ENCODE measurements at regions not wholly inside any gene's neighbourhood (a gene's known extent, or its start where the extent isn't known, plus 50 kb on each side); places are given as distances from the start of the nearest gene placed in this dataset.
"Not testable (repeated sequence)": the region's sequence is repeated elsewhere in the genome, so short reads cannot be mapped to it uniquely, and the experiment has no call there.

- no peaks in the 10 kb centered on the region for H3K79me2 ChIP-seq (ENCODE audit: insufficient read depth, low read length)
- H3F3A ChIP-seq (ENCODE audit: low read depth) = no peaks in the 10 kb centered on the region
- no peaks in the 10 kb centered on the region for H3K27me3 ChIP-seq (ENCODE audit: insufficient read depth, low read length, poor library complexity, severe bottlenecking)
- no peak overlapping the region for H3K4me2 ChIP-seq (ENCODE audit: low read depth, low read length, poor library complexity, severe bottlenecking)
- H2AFZ ChIP-seq (ENCODE audit: low read length) = no peak overlapping the region
- H3K9me2 ChIP-seq (replicated peaks; ENCODE audit: low read depth, low read length) = 0 out of 2 replicates have a peak, but pooled peaks cover 4% of the 10 kb centered on the region
- no peak overlapping the region for H3K9ac ChIP-seq (ENCODE audit: low read depth, low read length, poor library complexity, severe bottlenecking)
- no peaks in the 10 kb centered on the region for H3K9me3 ChIP-seq (ENCODE audit: insufficient read depth, low read depth, low read length)
- H3K4me3 ChIP-seq (ENCODE audit: low read length, poor library complexity, severe bottlenecking) = no peak overlapping the region
- H3K4me1 ChIP-seq (ENCODE audit: insufficient read depth, low read length, poor library complexity, severe bottlenecking) = peaks cover 4% of the 10 kb centered on the region
- no peaks in the 10 kb centered on the region for H3K36me3 ChIP-seq (ENCODE audit: insufficient read depth, low read length)
- TF ChIP-seq EZH2phosphoT487 (IDR thresholded peaks at IDR 0.05; ENCODE audit: borderline replicate concordance) (no peak), CTCF (conservative IDR thresholded peaks at IDR 0.05; ENCODE audit: low read length) (no peak)
- no peaks in the 10 kb centered on the region for H4K20me1 ChIP-seq (ENCODE audit: insufficient read depth, low read length, poor library complexity, severe bottlenecking)
Measured at GRCh38 chr7:32648408-32649156, 153.3 kb downstream of the AVL9 start.

- H2AFZ ChIP-seq (ENCODE audit: low read length); H3K4me2 ChIP-seq (ENCODE audit: low read depth, low read length, poor library complexity, severe bottlenecking); H3K9me2 ChIP-seq (replicated peaks; ENCODE audit: low read depth, low read length); H3K79me2 ChIP-seq (ENCODE audit: insufficient read depth, low read length); H4K20me1 ChIP-seq (ENCODE audit: insufficient read depth, low read length, poor library complexity, severe bottlenecking); H3F3A ChIP-seq (ENCODE audit: low read depth); H3K27me3 ChIP-seq (ENCODE audit: insufficient read depth, low read length, poor library complexity, severe bottlenecking); H3K36me3 ChIP-seq (ENCODE audit: insufficient read depth, low read length); H3K9me3 ChIP-seq (ENCODE audit: insufficient read depth, low read depth, low read length); H3K4me1 ChIP-seq (ENCODE audit: insufficient read depth, low read length, poor library complexity, severe bottlenecking); H3K9ac ChIP-seq (ENCODE audit: low read depth, low read length, poor library complexity, severe bottlenecking); H3K4me3 ChIP-seq (ENCODE audit: low read length, poor library complexity, severe bottlenecking): not testable (repeated sequence)
Measured at GRCh38 chr7:32645255-32645654, 150.0 kb downstream of the AVL9 start.

GRCh38 chr7:32643194-32643593 is 147.9 kb downstream of the AVL9 start:
- H2AFZ ChIP-seq (ENCODE audit: low read length) = no peak overlapping the region
- H3K9me3 ChIP-seq (ENCODE audit: insufficient read depth, low read depth, low read length) = no peaks in the 10 kb centered on the region; the same call in 1 of the 2 replicates
- no peaks in the 10 kb centered on the region for H4K20me1 ChIP-seq (ENCODE audit: insufficient read depth, low read length, poor library complexity, severe bottlenecking)
- H3K4me3 ChIP-seq (ENCODE audit: low read length, poor library complexity, severe bottlenecking) = no peak overlapping the region
- H3K4me1 ChIP-seq (ENCODE audit: insufficient read depth, low read length, poor library complexity, severe bottlenecking) = peaks cover 13% of the 10 kb centered on the region
- H3K9me2 ChIP-seq (replicated peaks; ENCODE audit: low read depth, low read length) = 0 out of 2 replicates have a peak, but pooled peaks cover 4% of the 10 kb centered on the region
- TF ChIP-seq EZH2phosphoT487 (IDR thresholded peaks at IDR 0.05; ENCODE audit: borderline replicate concordance) (no peak), CTCF (conservative IDR thresholded peaks at IDR 0.05; ENCODE audit: low read length) (no peak)
- no peaks in the 10 kb centered on the region for H3K27me3 ChIP-seq (ENCODE audit: insufficient read depth, low read length, poor library complexity, severe bottlenecking)
- no peaks in the 10 kb centered on the region for H3F3A ChIP-seq (ENCODE audit: low read depth)
- H3K4me2 ChIP-seq (ENCODE audit: low read depth, low read length, poor library complexity, severe bottlenecking) = no peak overlapping the region
- H3K79me2 ChIP-seq (ENCODE audit: insufficient read depth, low read length) = no peaks in the 10 kb centered on the region
- no peaks in the 10 kb centered on the region for H3K36me3 ChIP-seq (ENCODE audit: insufficient read depth, low read length)
- no peak overlapping the region for H3K9ac ChIP-seq (ENCODE audit: low read depth, low read length, poor library complexity, severe bottlenecking)

GRCh38 chr7:32639122-32639521 is 143.8 kb downstream of the AVL9 start:
- 0 out of 2 replicates have a peak overlapping the region, but pooled peaks have one; percentile 43 for H2AFZ ChIP-seq (ENCODE audit: low read length)
- no peak overlapping the region for H3K9ac ChIP-seq (ENCODE audit: low read depth, low read length, poor library complexity, severe bottlenecking)
- H3K4me3 ChIP-seq (ENCODE audit: low read length, poor library complexity, severe bottlenecking) = peak overlapping the region; percentile 29
- no peaks in the 10 kb centered on the region for H3K9me2 ChIP-seq (replicated peaks; ENCODE audit: low read depth, low read length)
- no peaks in the 10 kb centered on the region for H3K79me2 ChIP-seq (ENCODE audit: insufficient read depth, low read length)
- H3K27me3 ChIP-seq (ENCODE audit: insufficient read depth, low read length, poor library complexity, severe bottlenecking) = no peaks in the 10 kb centered on the region
- no peak for TF ChIP-seq CTCF (conservative IDR thresholded peaks at IDR 0.05; ENCODE audit: low read length)
- TF ChIP-seq EZH2phosphoT487 (IDR thresholded peaks at IDR 0.05; ENCODE audit: borderline replicate concordance) = no peak
- no peaks in the 10 kb centered on the region for H3K36me3 ChIP-seq (ENCODE audit: insufficient read depth, low read length)
- no peaks in the 10 kb centered on the region for H3F3A ChIP-seq (ENCODE audit: low read depth)
- H3K4me2 ChIP-seq (ENCODE audit: low read depth, low read length, poor library complexity, severe bottlenecking) = peak overlapping the region; percentile 46
- no peaks in the 10 kb centered on the region; the same call in 1 of the 2 replicates for H3K9me3 ChIP-seq (ENCODE audit: insufficient read depth, low read depth, low read length)
- no peaks in the 10 kb centered on the region for H4K20me1 ChIP-seq (ENCODE audit: insufficient read depth, low read length, poor library complexity, severe bottlenecking)
- peaks cover 25% of the 10 kb centered on the region for H3K4me1 ChIP-seq (ENCODE audit: insufficient read depth, low read length, poor library complexity, severe bottlenecking)

GRCh38 chr7:32638479-32639121 is 143.3 kb downstream of the AVL9 start:
- H3K9ac ChIP-seq (ENCODE audit: low read depth, low read length, poor library complexity, severe bottlenecking); H3F3A ChIP-seq (ENCODE audit: low read depth); H3K36me3 ChIP-seq (ENCODE audit: insufficient read depth, low read length); H4K20me1 ChIP-seq (ENCODE audit: insufficient read depth, low read length, poor library complexity, severe bottlenecking); H3K79me2 ChIP-seq (ENCODE audit: insufficient read depth, low read length); H3K9me3 ChIP-seq (ENCODE audit: insufficient read depth, low read depth, low read length); H3K27me3 ChIP-seq (ENCODE audit: insufficient read depth, low read length, poor library complexity, severe bottlenecking); H3K9me2 ChIP-seq (replicated peaks; ENCODE audit: low read depth, low read length): not testable (repeated sequence)
- H2AFZ ChIP-seq (ENCODE audit: low read length) = peak overlapping the region; percentile 43; the same call in 1 of the 2 replicates
- H3K4me2 ChIP-seq (ENCODE audit: low read depth, low read length, poor library complexity, severe bottlenecking) = peak overlapping the region; percentile 46
- peak overlapping the region; percentile 29 for H3K4me3 ChIP-seq (ENCODE audit: low read length, poor library complexity, severe bottlenecking)
- H3K4me1 ChIP-seq (ENCODE audit: insufficient read depth, low read length, poor library complexity, severe bottlenecking) = peaks cover 25% of the 10 kb centered on the region

Data from Loucy (cell line).